ENCODE measurements at regions not wholly inside any gene's neighbourhood (a gene's known extent, or its start where the extent isn't known, plus 50 kb on each side); places are given as distances from the start of the nearest gene placed in this dataset.

DNA sequence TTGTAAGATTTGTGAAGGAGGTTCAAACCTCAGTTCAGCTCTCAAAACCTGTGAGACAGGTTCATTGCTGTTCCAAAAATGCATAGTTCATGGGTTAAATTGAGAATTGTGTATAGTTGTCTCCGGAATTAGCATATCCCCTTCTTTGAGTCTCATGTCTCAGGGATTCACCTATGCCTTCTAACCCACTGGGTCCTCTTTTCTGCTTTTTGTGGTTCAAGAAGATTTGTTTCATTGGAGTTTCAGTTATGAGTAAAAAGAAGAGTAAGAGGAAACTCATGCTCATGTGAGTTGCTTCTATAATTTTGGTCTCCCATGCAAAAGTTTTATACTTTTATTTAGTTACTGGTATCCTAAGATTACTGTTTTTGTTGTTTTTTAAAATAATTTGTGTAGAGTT, 1219.8 kb upstream of the ZEB2 start:
- no peak for ATAC-seq
- no peak overlapping the region for H3K27ac ChIP-seq (ENCODE audit: low read depth, low read length)

More for the DNA sequence above, 1219.8 kb upstream of the ZEB2 start:
- Histone ChIP-seq H3K9ac (ENCODE audit: low read length) (no peak overlapping the region), H3K79me2 (ENCODE audit: insufficient read depth, low read length) (no peaks in the 10 kb centered on the region), H3K4me1 (ENCODE audit: control insufficient read depth in 1 of 2, insufficient read depth in 2 of 2, low read length in 2 of 2) (0 out of 4 replicates have a peak, but pooled peaks cover 0 to 3% of the 10 kb centered on the region in 2 experiments), H3K9me3 (ENCODE audit: control insufficient read depth in 1 of 2, insufficient read depth in 1 of 2, low read depth in 1 of 2, low read length in 2 of 2) (no peaks in the 10 kb centered on the region), H3K4me2 (ENCODE audit: low read length) (no peak overlapping the region), H3K27me3 (ENCODE audit: insufficient read depth, low read length) (no peaks in the 10 kb centered on the region), H4K20me1 (ENCODE audit: insufficient read depth) (no peaks in the 10 kb centered on the region), H3K36me3 (ENCODE audit: control insufficient read depth in 1 of 2, insufficient read depth in 2 of 2, low read length in 2 of 2) (no peaks in the 10 kb centered on the region), H3K4me3 (replicated peaks in 1 of 2; ENCODE audit: low read depth in 1 of 2, low read length in 2 of 2) (no peak overlapping the region), H2AFZ (ENCODE audit: low read depth, low read length, poor library complexity, severe bottlenecking) (no peak overlapping the region), H3K9me2 (ENCODE audit: insufficient read depth) (no peaks in the 10 kb centered on the region)
- RAD21 ChIA-PET (ENCODE audit: low non-redundant PET in 1 of 2, low total read pairs in 2 of 2, uncharacterized antibody in 2 of 2, unreplicated experiment in 2 of 2) = no interaction called here
- BruUV-seq (replicated peaks) = no TSS peak
- TF ChIP-seq POLR2AphosphoS5 (IDR thresholded peaks at IDR 0.05; ENCODE audit: low read depth, low read length) (no peak), JUND (IDR thresholded peaks at IDR 0.05) (no peak), POLR2A (IDR thresholded peaks at IDR 0.05; ENCODE audit: borderline replicate concordance, extremely low read depth, insufficient read depth, insufficient read length) (no peak), SP1 (IDR thresholded peaks at IDR 0.05; ENCODE audit: low read depth) (no peak), EZH2phosphoT487 (IDR thresholded peaks at IDR 0.05; ENCODE audit: borderline replicate concordance) (no peak), ZNF274 (IDR thresholded peaks at IDR 0.05; ENCODE audit: low read depth, low read length) (no peak), RAD21 (IDR thresholded peaks at IDR 0.05; ENCODE audit: low read depth) (no peak), CEBPB (IDR thresholded peaks at IDR 0.05; ENCODE audit: low read depth) (no peak), EGR1 (IDR thresholded peaks at IDR 0.05; ENCODE audit: low read depth) (no peak), SRF (IDR thresholded peaks at IDR 0.05; ENCODE audit: low read depth) (no peak), FOSL1 (IDR thresholded peaks at IDR 0.05; ENCODE audit: low read depth) (no peak)
- TF ChIP-seq, protein P1, sequence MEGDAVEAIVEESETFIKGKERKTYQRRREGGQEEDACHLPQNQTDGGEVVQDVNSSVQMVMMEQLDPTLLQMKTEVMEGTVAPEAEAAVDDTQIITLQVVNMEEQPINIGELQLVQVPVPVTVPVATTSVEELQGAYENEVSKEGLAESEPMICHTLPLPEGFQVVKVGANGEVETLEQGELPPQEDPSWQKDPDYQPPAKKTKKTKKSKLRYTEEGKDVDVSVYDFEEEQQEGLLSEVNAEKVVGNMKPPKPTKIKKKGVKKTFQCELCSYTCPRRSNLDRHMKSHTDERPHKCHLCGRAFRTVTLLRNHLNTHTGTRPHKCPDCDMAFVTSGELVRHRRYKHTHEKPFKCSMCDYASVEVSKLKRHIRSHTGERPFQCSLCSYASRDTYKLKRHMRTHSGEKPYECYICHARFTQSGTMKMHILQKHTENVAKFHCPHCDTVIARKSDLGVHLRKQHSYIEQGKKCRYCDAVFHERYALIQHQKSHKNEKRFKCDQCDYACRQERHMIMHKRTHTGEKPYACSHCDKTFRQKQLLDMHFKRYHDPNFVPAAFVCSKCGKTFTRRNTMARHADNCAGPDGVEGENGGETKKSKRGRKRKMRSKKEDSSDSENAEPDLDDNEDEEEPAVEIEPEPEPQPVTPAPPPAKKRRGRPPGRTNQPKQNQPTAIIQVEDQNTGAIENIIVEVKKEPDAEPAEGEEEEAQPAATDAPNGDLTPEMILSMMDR (IDR thresholded peaks at IDR 0.05 in 2 of 3, conservative IDR thresholded peaks at IDR 0.05 in 1 of 3; ENCODE audit: borderline replicate concordance in 1 of 3, insufficient read depth in 1 of 3, low read depth in 2 of 3, low read length in 2 of 3) = no peak
- TF ChIP-seq, protein P2, sequence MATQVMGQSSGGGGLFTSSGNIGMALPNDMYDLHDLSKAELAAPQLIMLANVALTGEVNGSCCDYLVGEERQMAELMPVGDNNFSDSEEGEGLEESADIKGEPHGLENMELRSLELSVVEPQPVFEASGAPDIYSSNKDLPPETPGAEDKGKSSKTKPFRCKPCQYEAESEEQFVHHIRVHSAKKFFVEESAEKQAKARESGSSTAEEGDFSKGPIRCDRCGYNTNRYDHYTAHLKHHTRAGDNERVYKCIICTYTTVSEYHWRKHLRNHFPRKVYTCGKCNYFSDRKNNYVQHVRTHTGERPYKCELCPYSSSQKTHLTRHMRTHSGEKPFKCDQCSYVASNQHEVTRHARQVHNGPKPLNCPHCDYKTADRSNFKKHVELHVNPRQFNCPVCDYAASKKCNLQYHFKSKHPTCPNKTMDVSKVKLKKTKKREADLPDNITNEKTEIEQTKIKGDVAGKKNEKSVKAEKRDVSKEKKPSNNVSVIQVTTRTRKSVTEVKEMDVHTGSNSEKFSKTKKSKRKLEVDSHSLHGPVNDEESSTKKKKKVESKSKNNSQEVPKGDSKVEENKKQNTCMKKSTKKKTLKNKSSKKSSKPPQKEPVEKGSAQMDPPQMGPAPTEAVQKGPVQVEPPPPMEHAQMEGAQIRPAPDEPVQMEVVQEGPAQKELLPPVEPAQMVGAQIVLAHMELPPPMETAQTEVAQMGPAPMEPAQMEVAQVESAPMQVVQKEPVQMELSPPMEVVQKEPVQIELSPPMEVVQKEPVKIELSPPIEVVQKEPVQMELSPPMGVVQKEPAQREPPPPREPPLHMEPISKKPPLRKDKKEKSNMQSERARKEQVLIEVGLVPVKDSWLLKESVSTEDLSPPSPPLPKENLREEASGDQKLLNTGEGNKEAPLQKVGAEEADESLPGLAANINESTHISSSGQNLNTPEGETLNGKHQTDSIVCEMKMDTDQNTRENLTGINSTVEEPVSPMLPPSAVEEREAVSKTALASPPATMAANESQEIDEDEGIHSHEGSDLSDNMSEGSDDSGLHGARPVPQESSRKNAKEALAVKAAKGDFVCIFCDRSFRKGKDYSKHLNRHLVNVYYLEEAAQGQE (IDR thresholded peaks at IDR 0.05; ENCODE audit: low read depth) = no peak
- TF ChIP-seq, protein P3, sequence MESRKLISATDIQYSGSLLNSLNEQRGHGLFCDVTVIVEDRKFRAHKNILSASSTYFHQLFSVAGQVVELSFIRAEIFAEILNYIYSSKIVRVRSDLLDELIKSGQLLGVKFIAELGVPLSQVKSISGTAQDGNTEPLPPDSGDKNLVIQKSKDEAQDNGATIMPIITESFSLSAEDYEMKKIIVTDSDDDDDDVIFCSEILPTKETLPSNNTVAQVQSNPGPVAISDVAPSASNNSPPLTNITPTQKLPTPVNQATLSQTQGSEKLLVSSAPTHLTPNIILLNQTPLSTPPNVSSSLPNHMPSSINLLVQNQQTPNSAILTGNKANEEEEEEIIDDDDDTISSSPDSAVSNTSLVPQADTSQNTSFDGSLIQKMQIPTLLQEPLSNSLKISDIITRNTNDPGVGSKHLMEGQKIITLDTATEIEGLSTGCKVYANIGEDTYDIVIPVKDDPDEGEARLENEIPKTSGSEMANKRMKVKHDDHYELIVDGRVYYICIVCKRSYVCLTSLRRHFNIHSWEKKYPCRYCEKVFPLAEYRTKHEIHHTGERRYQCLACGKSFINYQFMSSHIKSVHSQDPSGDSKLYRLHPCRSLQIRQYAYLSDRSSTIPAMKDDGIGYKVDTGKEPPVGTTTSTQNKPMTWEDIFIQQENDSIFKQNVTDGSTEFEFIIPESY (IDR thresholded peaks at IDR 0.05; ENCODE audit: extremely low read depth, insufficient replicate concordance, low read length) = no peak
- POLR2A ChIA-PET = no interaction called here
- no peak for DNase-seq (ENCODE audit: low read depth, low spot score)
- CTCF ChIA-PET = no interaction called here
- intact Hi-C loops (cut with micrococcal nuclease) = no loop called here
